ELR (cell line): ENCODE measurements at regions not wholly inside any gene's neighbourhood (a gene's known extent, or its start where the extent isn't known, plus 50 kb on each side); places are given as distances from the start of the nearest gene placed in this dataset.
A peak's percentile ranks its signal among the peaks of the same experiment; 100 is the strongest.
"Not testable (repeated sequence)": the region's sequence is repeated elsewhere in the genome, so short reads cannot be mapped to it uniquely, and the experiment has no call there.

Experiments
- DNase-seq: peaks from one replicate; pipeline ENCODE4 v3.0.0-alpha.2; 2015; ENCODE audit warnings: low read depth

DNA sequence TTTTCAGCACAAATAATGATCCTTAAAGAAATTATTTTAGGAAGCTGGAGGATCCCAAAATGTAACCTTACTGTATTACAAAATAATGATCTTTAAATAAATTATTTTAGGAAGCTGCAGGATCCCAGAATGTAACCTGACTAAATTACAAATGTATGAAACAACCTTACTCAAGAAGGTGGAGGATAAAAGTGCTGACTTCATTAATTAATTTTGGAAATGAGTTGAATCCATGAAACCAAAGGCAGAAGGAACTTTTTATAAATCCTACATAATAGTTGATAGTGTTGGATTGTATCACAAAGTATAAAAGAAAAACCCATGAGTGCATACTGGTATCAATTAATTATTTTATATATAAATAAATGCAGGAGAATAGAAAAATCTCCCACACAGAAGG, 859.9 kb downstream of the KCNJ2 start:
- no peak for DNase-seq

DNA sequence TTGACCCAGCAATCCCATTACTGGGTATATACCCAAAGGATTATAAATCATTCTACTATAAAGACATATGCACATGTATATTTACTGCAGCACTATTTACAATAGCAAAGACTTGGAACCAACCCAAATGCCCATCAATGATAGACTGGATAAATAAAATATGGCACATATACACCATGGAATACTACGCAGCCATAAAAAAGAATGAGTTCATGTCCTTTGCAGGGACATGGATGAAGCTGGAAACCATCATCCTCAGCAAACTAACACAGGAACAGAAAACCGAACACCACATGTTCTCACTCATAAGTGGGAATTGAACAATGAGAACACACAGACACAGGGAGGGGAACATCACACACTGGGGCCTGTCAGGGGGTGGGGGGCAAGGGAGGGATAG, 862.0 kb downstream of the KCNJ2 start:
- DNase-seq: not testable (repeated sequence)

DNA sequence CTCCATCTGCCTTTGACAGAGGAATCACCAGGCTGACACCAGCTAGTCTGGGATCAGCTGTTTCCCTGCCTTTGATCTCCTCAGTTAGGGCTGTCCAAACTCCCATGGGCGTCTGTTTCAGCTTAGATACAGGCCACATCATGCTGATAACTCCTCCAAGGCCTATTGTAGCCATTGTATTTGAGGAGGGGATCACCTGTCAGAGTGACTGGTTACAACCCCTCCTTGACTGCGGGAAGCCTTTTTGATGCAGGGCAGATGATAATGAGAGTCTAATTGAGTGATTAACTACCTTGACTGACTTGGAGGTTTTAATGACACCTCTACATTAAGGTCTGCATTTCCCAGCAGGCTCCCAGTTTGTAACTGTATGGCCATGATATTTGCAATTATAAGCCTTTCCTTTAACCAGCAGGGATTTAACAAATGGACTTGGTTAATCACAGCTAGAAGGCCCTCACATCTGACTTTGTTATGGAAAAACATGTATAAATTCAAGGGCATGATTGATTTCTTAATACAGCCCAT, 863.5 kb downstream of the KCNJ2 start:
- no peak for DNase-seq

- DNase-seq: no peak
Measured at GRCh38 chr17:71033336-71033735, 864.0 kb downstream of the KCNJ2 start.

DNA sequence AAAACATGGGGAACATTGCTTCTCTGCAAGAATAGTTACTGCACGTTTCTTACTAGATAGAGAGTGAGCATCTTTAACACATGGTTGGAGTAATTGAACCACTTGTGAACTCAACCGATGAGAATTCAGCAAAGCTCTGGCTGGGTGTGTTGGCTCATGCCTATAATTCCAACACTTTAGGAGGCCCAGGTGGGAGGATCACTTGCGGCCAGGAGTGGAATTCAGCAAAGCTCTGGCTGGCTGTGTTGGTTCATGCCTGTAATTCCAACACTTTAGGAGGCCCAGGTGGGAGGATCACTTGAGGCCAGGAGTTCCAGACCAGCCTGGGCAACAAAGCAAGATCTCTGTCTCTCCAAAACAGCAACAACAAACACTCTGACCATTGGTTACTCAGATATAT, 865.9 kb downstream of the KCNJ2 start:
- DNase-seq: no peak

DNA sequence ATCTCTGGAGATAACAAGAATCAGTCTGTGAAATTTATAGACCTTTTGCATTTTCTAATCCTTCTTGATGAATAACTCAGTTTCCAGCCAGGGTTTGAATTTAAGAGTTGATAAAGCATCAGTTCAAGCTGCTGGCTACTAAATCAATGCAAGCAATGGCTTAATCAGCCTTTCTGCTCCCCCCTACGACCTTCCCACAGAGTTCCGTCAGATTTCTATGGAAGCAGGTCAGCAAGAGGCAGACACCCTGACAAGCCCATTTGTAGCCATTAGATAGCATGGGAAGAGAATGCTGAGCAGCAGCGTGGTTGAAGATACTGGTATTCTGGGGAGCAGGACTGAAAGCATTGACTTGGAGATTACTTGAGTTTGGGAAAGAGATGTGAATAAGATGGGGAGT, 868.1 kb downstream of the KCNJ2 start:
- no peak for DNase-seq

GRCh38 chr17:71039391-71039790, 870.1 kb downstream of the KCNJ2 start:
- no peak for DNase-seq

GRCh38 chr17:71052971-71053370, 883.6 kb downstream of the KCNJ2 start:
- DNase-seq: no peak

- peak; percentile 51 for DNase-seq
Measured at GRCh38 chr17:71055128-71055527, 885.8 kb downstream of the KCNJ2 start.

- DNase-seq: no peak
Measured at GRCh38 chr17:71057448-71057847, 888.1 kb downstream of the KCNJ2 start.

- DNase-seq: no peak
Measured at GRCh38 chr17:71057938-71058337, 888.6 kb downstream of the KCNJ2 start.

- DNase-seq: no peak
Measured at GRCh38 chr17:71063127-71063526, 893.8 kb downstream of the KCNJ2 start.

GRCh38 chr17:71063559-71063958, 894.2 kb downstream of the KCNJ2 start:
- DNase-seq: no peak

DNA sequence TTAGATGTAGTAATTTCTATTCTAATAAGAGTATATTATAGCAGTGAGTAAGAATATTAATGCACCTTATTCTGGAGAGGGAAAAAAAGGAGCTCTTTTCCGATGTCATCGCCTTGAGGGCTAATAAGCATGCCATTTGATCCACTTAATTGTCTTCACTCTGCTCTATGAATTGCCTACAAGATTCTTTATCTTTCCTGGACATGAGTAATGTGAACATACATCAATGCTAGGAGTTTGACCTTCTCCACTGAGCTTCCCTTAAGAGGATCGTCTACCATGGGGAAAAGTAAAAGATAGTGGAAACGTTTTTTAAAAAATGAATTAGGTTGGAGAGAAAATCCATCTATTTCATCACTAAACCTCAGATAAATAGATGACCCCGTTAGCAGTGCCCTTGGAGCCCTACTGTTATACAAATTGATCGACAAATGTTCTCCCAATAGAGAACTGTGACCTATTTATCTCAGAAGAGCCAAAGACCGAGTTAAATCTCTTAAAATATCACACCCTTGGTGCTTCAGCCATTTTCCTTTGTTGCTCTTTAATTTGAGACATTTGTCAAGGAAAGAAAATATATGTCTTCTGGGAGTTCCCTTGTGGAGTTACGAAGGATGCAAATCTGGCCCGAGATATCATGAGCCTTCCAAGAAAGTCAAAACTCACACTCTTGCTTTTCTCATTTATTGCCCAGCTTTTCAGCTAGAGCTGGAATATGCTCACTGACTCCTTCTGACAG, 898.5 kb downstream of the KCNJ2 start:
- DNase-seq: no peak

DNA sequence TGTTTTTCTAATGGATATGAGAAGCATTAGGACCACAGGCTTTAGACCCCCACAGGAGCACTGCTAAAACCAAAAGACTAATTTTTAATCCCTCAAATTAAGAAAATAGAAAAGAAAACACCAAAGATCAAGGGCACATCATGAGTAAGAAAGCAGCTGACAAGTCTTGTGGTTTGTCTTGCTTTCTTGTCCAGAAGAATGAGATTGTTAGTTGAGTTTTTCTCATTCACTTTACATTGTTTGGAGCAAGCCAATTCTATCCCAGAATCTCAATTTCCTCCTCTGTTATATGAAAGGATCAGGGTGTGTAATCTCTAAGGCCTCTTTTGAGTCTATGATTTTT, 899.0 kb downstream of the KCNJ2 start:
- DNase-seq: no peak

DNA sequence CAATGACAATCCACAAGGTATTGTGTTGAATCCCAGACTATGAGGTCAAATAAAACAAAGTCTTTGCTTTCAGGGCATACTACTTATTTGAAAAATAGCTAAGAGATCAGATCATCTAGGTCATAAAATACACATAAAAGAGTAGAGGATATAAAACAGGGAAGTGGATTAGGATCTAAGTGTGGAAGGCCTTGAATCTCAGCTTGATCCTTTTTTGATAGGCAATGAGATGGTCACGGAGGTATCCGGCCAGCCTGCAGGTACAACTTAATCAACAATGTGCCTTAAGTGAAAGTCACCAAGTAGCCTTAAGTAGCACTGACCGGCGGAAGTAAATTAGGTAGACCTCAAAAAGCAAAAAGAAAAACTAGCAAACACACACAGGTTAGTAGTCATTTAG, 901.7 kb downstream of the KCNJ2 start:
- DNase-seq: no peak

DNA sequence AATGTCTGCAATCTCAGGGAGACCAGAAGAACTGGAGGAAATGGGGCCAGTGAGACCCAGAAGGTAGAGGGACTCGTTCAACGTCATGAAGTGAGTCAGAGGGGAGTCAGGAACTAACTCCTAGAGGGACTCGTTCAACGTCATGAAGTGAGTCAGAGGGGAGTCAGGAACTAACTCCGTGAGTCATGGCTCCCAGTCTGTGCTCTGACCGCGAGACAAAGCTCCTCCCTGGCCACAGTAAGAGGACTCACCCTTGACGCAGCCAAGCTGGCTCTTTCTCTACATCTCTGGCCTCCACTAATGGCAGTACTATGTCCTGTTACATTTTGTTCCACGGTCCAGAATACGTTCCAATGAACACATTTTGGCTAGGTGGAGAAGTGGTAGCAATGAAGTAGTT, 902.5 kb downstream of the KCNJ2 start:
- DNase-seq: peak; percentile 100

GRCh38 chr17:71080937-71081336, 911.6 kb downstream of the KCNJ2 start:
- no peak for DNase-seq

DNA sequence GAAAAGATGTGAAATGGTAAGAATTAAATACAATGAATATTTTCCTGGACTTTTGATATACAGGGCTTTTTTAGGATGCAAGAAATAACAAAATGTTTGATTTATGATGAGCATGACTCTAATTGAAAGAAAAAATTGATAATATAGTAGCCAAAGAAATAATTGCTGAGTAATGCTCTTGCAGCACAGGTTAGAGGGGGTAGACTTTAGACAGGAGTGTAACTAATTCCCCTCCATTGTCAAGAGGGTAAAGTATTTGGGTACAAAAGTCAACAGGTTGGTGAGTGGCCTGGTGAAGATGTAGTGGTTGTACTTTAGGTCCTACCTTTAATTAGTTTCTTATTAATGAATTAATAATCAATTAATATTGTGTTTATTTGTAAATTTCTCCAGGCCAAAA, 912.3 kb downstream of the KCNJ2 start:
- DNase-seq: no peak

- DNase-seq: peak; percentile 74
Measured at GRCh38 chr17:71084219-71084618, 914.9 kb downstream of the KCNJ2 start.

- no peak for DNase-seq
Measured at GRCh38 chr17:71084838-71085237, 915.5 kb downstream of the KCNJ2 start.

DNA sequence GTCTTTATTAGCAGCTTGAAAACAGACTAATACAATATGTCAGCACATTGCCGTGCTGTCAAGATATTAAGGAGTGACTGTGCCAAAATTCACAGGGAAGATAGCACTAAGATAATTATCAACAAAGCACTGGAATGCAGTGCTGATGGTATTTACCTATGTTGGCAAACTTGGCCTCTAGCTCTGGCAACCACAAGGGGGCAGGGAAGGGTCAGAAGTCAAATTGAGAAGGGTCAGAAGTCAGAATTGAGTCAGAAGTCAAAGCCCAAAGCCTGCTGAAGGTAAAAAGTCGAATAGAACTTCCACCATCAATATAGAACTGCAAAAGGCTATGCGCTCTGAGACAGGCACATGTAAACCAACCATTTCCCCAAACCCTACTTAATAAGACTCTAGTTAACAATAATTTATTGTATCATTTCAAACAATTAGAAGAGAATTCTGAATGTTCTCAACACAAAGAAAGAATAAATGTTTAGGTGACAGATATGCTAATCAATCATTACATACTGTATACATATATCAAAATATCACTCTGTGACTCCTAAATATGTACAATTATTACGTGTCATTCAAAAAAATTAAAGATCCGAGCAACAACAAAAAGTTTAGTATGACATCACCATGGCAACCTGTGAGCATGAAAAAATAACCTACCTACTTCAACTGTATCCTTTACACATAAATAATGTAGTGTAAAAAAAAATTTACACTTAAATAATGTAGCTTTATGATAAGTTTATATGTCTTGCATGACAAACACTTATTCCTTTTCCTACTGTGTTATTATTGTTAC, 916.1 kb downstream of the KCNJ2 start:
- peak; percentile 57 for DNase-seq

GRCh38 chr17:71089431-71089830, 920.1 kb downstream of the KCNJ2 start:
- no peak for DNase-seq

DNA sequence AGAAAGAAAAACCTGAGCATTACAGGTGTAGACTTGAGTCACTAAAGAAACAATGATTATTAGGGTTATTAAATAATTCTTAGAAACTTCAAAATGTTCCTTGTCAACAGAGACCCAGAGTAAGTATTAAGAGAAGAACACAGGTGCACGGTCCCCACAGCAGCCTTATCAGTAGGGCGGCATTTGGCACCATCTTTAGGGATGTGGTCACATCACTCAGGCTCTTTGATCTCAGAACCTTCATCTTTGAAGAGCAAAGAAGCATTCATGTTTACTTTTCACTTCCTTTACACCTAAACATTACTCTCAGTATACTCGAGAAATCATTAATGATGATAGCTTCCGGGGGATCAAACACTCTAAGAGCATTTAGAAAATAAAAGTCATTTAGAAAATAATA, 928.7 kb downstream of the KCNJ2 start:
- no peak for DNase-seq
